ENCODE measurements at regions not wholly inside any gene's neighbourhood (a gene's known extent, or its start where the extent isn't known, plus 50 kb on each side); places are given as distances from the start of the nearest gene placed in this dataset.

GRCh38 chr5:25713259-25713658 is 1068.5 kb upstream of the CDH10 start:
- Histone ChIP-seq H3K27me3 (replicated peaks; ENCODE audit: insufficient read depth) (no peaks in the 10 kb centered on the region), H3K4me1 (ENCODE audit: control insufficient read depth in 1 of 2, low read depth in 2 of 2) (no peaks in the 10 kb centered on the region), H3K36me3 (no peaks in the 10 kb centered on the region), H3K27ac (no peak overlapping the region), H3K4me3 (no peak overlapping the region), H3K9me3 (no peaks in the 10 kb centered on the region)
- no peak for DNase-seq (ENCODE audit: low spot score)
- no peak for ATAC-seq (ENCODE audit: insufficient number of reproducible peaks, low FRiP score, low read depth)
- TF ChIP-seq, protein P1, sequence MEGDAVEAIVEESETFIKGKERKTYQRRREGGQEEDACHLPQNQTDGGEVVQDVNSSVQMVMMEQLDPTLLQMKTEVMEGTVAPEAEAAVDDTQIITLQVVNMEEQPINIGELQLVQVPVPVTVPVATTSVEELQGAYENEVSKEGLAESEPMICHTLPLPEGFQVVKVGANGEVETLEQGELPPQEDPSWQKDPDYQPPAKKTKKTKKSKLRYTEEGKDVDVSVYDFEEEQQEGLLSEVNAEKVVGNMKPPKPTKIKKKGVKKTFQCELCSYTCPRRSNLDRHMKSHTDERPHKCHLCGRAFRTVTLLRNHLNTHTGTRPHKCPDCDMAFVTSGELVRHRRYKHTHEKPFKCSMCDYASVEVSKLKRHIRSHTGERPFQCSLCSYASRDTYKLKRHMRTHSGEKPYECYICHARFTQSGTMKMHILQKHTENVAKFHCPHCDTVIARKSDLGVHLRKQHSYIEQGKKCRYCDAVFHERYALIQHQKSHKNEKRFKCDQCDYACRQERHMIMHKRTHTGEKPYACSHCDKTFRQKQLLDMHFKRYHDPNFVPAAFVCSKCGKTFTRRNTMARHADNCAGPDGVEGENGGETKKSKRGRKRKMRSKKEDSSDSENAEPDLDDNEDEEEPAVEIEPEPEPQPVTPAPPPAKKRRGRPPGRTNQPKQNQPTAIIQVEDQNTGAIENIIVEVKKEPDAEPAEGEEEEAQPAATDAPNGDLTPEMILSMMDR (IDR thresholded peaks at IDR 0.05), result no peak

DNA sequence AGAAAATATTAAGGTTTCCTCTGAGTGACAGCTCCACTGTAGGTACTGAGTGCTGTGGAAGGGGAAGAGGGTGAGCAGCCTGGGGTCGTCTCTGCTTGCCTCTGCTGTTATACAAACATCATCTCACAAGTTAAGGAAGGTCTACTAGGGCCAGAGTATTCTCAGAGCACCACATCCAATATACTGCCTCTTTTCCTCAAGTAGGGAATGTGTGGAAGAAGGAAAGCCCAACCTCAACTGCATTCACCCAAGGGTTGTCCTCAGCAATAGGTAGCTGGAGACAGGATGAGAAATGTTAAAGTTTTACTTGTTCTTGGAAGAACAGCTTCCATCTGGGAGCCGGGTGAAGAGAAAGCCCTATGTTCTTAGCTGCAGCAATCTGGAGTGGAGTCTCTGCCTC is 1062.3 kb upstream of the CDH10 start:
- ATAC-seq (ENCODE audit: insufficient number of reproducible peaks, low FRiP score, low read depth) (no peak), DNase-seq (ENCODE audit: low spot score) (no peak)

GRCh38 chr5:25701936-25702335 is 1057.2 kb upstream of the CDH10 start:
- Histone ChIP-seq H3K27me3 (replicated peaks; ENCODE audit: insufficient read depth) (no peaks in the 10 kb centered on the region), H3K4me1 (ENCODE audit: control insufficient read depth in 1 of 2, low read depth in 2 of 2) (no peaks in the 10 kb centered on the region), H3K4me3 (no peak overlapping the region), H3K27ac (no peak overlapping the region), H3K36me3 (no peaks in the 10 kb centered on the region), H3K9me3 (no peaks in the 10 kb centered on the region)
- ATAC-seq (ENCODE audit: insufficient number of reproducible peaks, low FRiP score, low read depth) (no peak), DNase-seq (ENCODE audit: low spot score) (no peak)
- TF ChIP-seq, protein P1 (IDR thresholded peaks at IDR 0.05), result no peak

More for the DNA sequence above, 1062.3 kb upstream of the CDH10 start:
- Histone ChIP-seq H3K4me3 (no peak overlapping the region), H3K9me3 (no peaks in the 10 kb centered on the region), H3K27me3 (replicated peaks; ENCODE audit: insufficient read depth) (no peaks in the 10 kb centered on the region), H3K4me1 (ENCODE audit: control insufficient read depth in 1 of 2, low read depth in 2 of 2) (no peaks in the 10 kb centered on the region), H3K27ac (no peak overlapping the region), H3K36me3 (no peaks in the 10 kb centered on the region)
- TF ChIP-seq, protein P1 (IDR thresholded peaks at IDR 0.05), result no peak

DNA sequence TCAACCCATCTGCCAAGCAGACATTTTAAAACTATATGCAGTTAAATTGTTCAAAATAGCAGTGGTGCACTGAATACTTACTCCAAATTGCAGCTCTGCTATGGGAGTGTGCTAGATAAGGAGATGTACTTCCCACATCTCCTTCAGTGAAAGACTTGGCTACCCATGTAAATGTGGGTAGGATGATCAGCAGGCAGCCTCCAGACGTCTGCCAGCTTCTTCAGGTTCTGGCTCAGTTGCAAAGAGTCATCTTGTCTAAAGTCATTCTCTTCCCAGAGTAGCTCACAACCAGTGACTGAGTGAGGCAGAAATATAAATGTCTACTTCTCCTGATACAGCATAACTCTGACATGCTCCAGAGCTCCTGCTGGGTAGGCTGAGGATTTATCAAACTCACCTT is 1050.0 kb upstream of the CDH10 start:
- Histone ChIP-seq H3K27ac (no peak overlapping the region), H3K4me3 (no peak overlapping the region), H3K4me1 (ENCODE audit: control insufficient read depth in 1 of 2, low read depth in 2 of 2) (no peaks in the 10 kb centered on the region), H3K27me3 (replicated peaks; ENCODE audit: insufficient read depth) (no peaks in the 10 kb centered on the region), H3K36me3 (no peaks in the 10 kb centered on the region), H3K9me3 (no peaks in the 10 kb centered on the region)
- ATAC-seq (ENCODE audit: insufficient number of reproducible peaks, low FRiP score, low read depth) (no peak), DNase-seq (ENCODE audit: low spot score) (no peak)
- TF ChIP-seq, protein P1 (IDR thresholded peaks at IDR 0.05), result no peak

DNA sequence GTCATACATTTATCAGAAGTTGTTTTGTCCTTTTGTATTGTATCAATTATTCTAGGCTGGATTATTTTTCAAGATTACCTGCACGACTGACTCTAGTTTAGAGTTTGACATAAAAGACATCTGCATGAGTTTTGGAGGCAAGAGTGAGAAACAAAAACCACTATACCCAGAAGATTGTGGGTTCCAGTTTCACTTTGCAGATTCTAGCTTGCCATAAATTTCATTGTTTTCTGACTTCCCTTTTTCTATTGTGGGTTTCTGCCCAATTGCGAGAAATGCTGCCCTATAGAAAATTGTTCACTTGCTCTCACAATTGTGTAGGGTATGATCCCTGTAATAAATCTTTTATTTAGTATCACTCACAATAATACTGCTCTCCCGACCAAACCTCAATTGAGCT is 1043.4 kb upstream of the CDH10 start:
- H3K27ac ChIP-seq, result no peak overlapping the region
- H3K27me3 ChIP-seq (replicated peaks; ENCODE audit: insufficient read depth), result no peaks in the 10 kb centered on the region
- TF ChIP-seq, protein P1 (IDR thresholded peaks at IDR 0.05), result no peak
- ATAC-seq (ENCODE audit: insufficient number of reproducible peaks, low FRiP score, low read depth) (no peak), DNase-seq (ENCODE audit: low spot score) (no peak)
- no peaks in the 10 kb centered on the region for H3K4me1 ChIP-seq (ENCODE audit: control insufficient read depth in 1 of 2, low read depth in 2 of 2)
- no peak overlapping the region for H3K4me3 ChIP-seq
- no peaks in the 10 kb centered on the region for H3K9me3 ChIP-seq
- no peaks in the 10 kb centered on the region for H3K36me3 ChIP-seq
